Ovary (tissue), 3 donors: ENCODE measurements at regions not wholly inside any gene's neighbourhood (a gene's known extent, or its start where the extent isn't known, plus 50 kb on each side); places are given as distances from the start of the nearest gene placed in this dataset.

Experiments used
- POLR2A ChIP-seq: fragments of 450-650 bp; IDR thresholded peaks from one replicate; pipeline ENCODE4 v1.6.1; 2017; ENCODE audit warnings: antibody characterized with exemption, mild to moderate bottlenecking, moderate library complexity
- TF ChIP-seq, protein P1 (sequence below), 3 donors: fragments of 450-650 bp in 2 of 3; fragments of 200-600 bp in 1 of 3; IDR thresholded peaks; one replicate each; pipeline versions ENCODE4 v1.5.1 to v1.8.0; 2016 to 2022; ENCODE audit warnings: antibody characterized with exemption in 3 of 3, mild to moderate bottlenecking in 1 of 3
- donor health status: DM: no; HTN: no; CAD: no.

DNA sequence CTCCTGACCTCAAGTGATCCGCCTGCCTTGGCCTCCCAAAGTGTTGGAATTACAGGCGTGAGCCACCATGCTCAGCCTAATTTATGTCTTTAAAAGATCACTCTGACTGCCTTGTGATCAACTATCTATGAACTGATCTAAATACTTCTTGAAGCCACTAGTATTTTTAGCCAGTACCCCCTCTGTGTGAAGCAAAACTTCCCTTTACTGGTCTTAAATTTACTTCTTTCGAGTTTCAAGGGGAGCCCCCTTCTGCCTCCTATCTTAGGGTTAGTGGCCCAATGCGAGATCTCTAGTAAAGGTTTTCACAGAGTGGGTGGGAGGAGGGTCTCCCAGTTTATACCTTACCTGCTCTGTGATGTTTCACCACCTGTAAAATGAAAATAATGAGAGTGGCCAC, 66.1 kb upstream of the RPL11 start:
- no peak for TF ChIP-seq POLR2A
- TF ChIP-seq, protein P1, sequence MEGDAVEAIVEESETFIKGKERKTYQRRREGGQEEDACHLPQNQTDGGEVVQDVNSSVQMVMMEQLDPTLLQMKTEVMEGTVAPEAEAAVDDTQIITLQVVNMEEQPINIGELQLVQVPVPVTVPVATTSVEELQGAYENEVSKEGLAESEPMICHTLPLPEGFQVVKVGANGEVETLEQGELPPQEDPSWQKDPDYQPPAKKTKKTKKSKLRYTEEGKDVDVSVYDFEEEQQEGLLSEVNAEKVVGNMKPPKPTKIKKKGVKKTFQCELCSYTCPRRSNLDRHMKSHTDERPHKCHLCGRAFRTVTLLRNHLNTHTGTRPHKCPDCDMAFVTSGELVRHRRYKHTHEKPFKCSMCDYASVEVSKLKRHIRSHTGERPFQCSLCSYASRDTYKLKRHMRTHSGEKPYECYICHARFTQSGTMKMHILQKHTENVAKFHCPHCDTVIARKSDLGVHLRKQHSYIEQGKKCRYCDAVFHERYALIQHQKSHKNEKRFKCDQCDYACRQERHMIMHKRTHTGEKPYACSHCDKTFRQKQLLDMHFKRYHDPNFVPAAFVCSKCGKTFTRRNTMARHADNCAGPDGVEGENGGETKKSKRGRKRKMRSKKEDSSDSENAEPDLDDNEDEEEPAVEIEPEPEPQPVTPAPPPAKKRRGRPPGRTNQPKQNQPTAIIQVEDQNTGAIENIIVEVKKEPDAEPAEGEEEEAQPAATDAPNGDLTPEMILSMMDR (IDR thresholded peaks at IDR 0.05): no peak
